ENCODE measurements at regions not wholly inside any gene's neighbourhood (a gene's known extent, or its start where the extent isn't known, plus 50 kb on each side); places are given as distances from the start of the nearest gene placed in this dataset.

DNA sequence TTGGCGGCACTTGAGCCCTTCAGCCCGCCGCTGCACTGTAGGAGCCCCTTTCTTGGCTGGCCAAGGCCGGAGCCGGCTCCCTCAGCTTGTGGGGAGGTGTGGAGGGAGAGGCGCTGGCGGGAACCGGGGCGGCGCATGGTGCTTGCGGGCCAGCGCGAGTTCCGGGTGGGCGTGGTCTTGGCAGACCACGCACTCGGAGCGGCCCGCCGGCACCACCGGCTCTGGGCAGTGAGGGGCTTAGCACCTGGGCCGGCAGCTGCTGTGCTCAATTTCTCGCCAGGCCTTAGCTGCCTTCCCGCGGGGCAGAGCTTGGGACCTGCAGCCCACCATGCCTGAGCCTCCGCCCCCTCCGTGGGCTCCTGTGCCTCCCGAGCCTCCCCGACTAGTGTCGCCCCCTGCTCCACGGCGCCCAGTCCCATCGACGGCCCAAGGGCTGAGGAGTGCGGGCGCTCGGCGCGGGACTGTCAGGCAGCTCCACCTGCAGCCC lies 673.7 kb upstream of the BRINP3 start:
- Histone ChIP-seq H3K4me2 (ENCODE audit: low read length) (no peak overlapping the region), H3K36me3 (replicated peaks; ENCODE audit: low read depth, low read length) (no peaks in the 10 kb centered on the region), H3K27me3 (ENCODE audit: low read depth, low read length) (no peaks in the 10 kb centered on the region), H4K20me1 (ENCODE audit: insufficient read depth, low read length) (no peaks in the 10 kb centered on the region), H2AFZ (ENCODE audit: low read depth, low read length) (no peak overlapping the region), H3K9me3 (ENCODE audit: insufficient read depth, low read length) (no peaks in the 10 kb centered on the region), H3K4me1 (ENCODE audit: low read length) (peaks cover 8% of the 10 kb centered on the region), H3K27ac (ENCODE audit: low read length) (no peak overlapping the region), H3K79me2 (ENCODE audit: low read length) (no peaks in the 10 kb centered on the region), H3K9ac (ENCODE audit: low read length) (no peak overlapping the region), H3K4me3 (ENCODE audit: low read length) (no peak overlapping the region)
- TF ChIP-seq, protein P1, sequence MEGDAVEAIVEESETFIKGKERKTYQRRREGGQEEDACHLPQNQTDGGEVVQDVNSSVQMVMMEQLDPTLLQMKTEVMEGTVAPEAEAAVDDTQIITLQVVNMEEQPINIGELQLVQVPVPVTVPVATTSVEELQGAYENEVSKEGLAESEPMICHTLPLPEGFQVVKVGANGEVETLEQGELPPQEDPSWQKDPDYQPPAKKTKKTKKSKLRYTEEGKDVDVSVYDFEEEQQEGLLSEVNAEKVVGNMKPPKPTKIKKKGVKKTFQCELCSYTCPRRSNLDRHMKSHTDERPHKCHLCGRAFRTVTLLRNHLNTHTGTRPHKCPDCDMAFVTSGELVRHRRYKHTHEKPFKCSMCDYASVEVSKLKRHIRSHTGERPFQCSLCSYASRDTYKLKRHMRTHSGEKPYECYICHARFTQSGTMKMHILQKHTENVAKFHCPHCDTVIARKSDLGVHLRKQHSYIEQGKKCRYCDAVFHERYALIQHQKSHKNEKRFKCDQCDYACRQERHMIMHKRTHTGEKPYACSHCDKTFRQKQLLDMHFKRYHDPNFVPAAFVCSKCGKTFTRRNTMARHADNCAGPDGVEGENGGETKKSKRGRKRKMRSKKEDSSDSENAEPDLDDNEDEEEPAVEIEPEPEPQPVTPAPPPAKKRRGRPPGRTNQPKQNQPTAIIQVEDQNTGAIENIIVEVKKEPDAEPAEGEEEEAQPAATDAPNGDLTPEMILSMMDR (IDR thresholded peaks at IDR 0.05; ENCODE audit: low read depth, low read length), result no peak
- TF ChIP-seq EZH2phosphoT487 (IDR thresholded peaks at IDR 0.05; ENCODE audit: low read depth), result no peak

DNA sequence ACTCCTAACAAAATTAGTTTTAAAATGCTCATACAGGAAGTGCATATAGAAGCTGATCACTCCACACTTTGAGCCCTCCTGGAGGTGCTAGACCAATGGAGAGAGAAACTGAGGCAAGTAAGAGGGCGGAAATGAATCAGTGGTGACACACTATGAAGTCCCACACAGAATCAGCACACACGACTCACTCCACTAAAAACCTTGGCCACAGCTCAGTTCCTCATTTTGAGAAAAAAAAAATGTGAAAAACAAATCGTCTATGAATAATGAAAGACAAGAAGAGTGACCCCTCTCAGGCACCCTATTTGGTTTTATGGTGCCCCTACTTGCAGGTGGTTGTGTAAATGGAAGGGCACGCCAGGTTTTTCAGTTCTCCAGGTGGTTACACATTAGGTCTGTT lies 675.1 kb upstream of the BRINP3 start:
- H2AFZ ChIP-seq (ENCODE audit: low read depth, low read length), result peak overlapping the region; percentile 61; the same call in 1 of the 2 replicates
- H3K4me3 ChIP-seq (ENCODE audit: low read length), result no peak overlapping the region
- H3K9me3 ChIP-seq (ENCODE audit: insufficient read depth, low read length), result no peaks in the 10 kb centered on the region
- peak overlapping the region; percentile 21; the same call in 1 of the 2 replicates for H3K4me2 ChIP-seq (ENCODE audit: low read length)
- no peaks in the 10 kb centered on the region for H3K36me3 ChIP-seq (replicated peaks; ENCODE audit: low read depth, low read length)
- no peaks in the 10 kb centered on the region for H4K20me1 ChIP-seq (ENCODE audit: insufficient read depth, low read length)
- H3K79me2 ChIP-seq (ENCODE audit: low read length), result no peaks in the 10 kb centered on the region
- H3K4me1 ChIP-seq (ENCODE audit: low read length), result peaks cover 8% of the 10 kb centered on the region
- TF ChIP-seq, protein P1 (IDR thresholded peaks at IDR 0.05; ENCODE audit: low read depth, low read length), result no peak
- no peak for TF ChIP-seq EZH2phosphoT487 (IDR thresholded peaks at IDR 0.05; ENCODE audit: low read depth)
- H3K27me3 ChIP-seq (ENCODE audit: low read depth, low read length), result no peaks in the 10 kb centered on the region
- no peak overlapping the region for H3K27ac ChIP-seq (ENCODE audit: low read length)
- H3K9ac ChIP-seq (ENCODE audit: low read length), result no peak overlapping the region

DNA sequence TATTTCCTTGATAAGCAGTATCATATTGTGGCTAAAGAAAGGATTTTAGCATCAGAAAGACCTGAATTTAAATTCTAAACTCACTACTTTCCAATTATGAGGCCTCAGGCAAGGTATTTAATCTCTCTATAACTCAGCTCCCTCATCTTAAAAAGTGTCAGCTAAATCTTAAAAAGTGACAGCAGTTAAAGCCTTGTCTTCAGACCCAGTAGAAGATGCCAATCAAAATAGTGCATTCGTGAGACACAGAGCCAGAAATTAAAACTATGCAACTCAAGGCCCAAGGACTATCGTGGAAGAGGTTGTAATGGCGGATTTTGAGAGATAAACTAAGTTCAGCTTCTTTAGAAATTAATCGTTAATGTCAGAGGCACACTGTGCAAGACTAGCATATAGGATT lies 677.5 kb upstream of the BRINP3 start:
- Histone ChIP-seq H4K20me1 (ENCODE audit: insufficient read depth, low read length) (no peaks in the 10 kb centered on the region), H3K4me3 (ENCODE audit: low read length) (no peak overlapping the region), H2AFZ (ENCODE audit: low read depth, low read length) (no peak overlapping the region), H3K27ac (ENCODE audit: low read length) (no peak overlapping the region), H3K9me3 (ENCODE audit: insufficient read depth, low read length) (no peaks in the 10 kb centered on the region), H3K36me3 (replicated peaks; ENCODE audit: low read depth, low read length) (no peaks in the 10 kb centered on the region), H3K79me2 (ENCODE audit: low read length) (no peaks in the 10 kb centered on the region), H3K27me3 (ENCODE audit: low read depth, low read length) (no peaks in the 10 kb centered on the region), H3K9ac (ENCODE audit: low read length) (no peak overlapping the region), H3K4me2 (ENCODE audit: low read length) (no peak overlapping the region), H3K4me1 (ENCODE audit: low read length) (peaks cover 8% of the 10 kb centered on the region)
- no peak for TF ChIP-seq EZH2phosphoT487 (IDR thresholded peaks at IDR 0.05; ENCODE audit: low read depth)
- TF ChIP-seq, protein P1 (IDR thresholded peaks at IDR 0.05; ENCODE audit: low read depth, low read length), result no peak

DNA sequence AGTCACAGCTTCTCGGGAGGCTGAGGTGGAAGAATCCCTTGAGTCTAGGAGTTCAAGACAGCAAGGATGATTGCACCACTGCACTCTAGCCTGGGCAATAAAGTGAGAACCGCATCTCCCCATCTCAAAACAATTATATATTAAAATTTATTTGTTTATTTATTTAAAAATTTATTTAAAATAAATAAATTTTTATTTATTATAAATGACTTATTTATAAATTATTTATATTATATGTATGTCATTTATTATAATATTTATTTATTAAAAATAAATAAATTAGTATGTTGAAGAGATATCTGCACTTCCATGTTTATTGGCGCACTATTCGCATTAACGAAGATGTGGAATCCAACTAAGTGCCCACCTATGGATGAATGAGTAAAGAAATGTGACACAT lies 683.2 kb upstream of the BRINP3 start:
- no peak overlapping the region for H3K4me3 ChIP-seq (ENCODE audit: low read length)
- H3K4me2 ChIP-seq (ENCODE audit: low read length), result no peak overlapping the region
- no peaks in the 10 kb centered on the region for H3K9me3 ChIP-seq (ENCODE audit: insufficient read depth, low read length)
- no peaks in the 10 kb centered on the region for H3K27me3 ChIP-seq (ENCODE audit: low read depth, low read length)
- no peaks in the 10 kb centered on the region for H3K4me1 ChIP-seq (ENCODE audit: low read length)
- no peaks in the 10 kb centered on the region for H3K36me3 ChIP-seq (replicated peaks; ENCODE audit: low read depth, low read length)
- no peaks in the 10 kb centered on the region for H4K20me1 ChIP-seq (ENCODE audit: insufficient read depth, low read length)
- H3K79me2 ChIP-seq (ENCODE audit: low read length), result no peaks in the 10 kb centered on the region
- no peak overlapping the region for H3K27ac ChIP-seq (ENCODE audit: low read length)
- H2AFZ ChIP-seq (ENCODE audit: low read depth, low read length), result no peak overlapping the region
- no peak overlapping the region for H3K9ac ChIP-seq (ENCODE audit: low read length)
- TF ChIP-seq, protein P1 (IDR thresholded peaks at IDR 0.05; ENCODE audit: low read depth, low read length), result no peak
- no peak for TF ChIP-seq EZH2phosphoT487 (IDR thresholded peaks at IDR 0.05; ENCODE audit: low read depth)
